SK-N-MC (cell line): ENCODE measurements at regions not wholly inside any gene's neighbourhood (a gene's known extent, or its start where the extent isn't known, plus 50 kb on each side); places are given as distances from the start of the nearest gene placed in this dataset.

Experiments used
- EZH2 ChIP-seq: fragments of 200-600 bp; sonication (generic); IDR thresholded peaks from one replicate; pipeline ENCODE4 v1.6.1; 2017; ENCODE audit warnings: antibody characterized with exemption
- FOXP2 ChIP-seq: optimal IDR thresholded peaks from 2 replicates; pipeline ENCODE3; 2011; ENCODE audit warnings: mild to moderate bottlenecking, moderate library complexity; ENCODE audit not compliant: insufficient read depth; ENCODE audit errors: extremely low read length, control extremely low read depth
- POLR2AphosphoS5 ChIP-seq: IDR thresholded peaks from 2 replicates; pipeline ENCODE4 v1.6.1; 2012; ENCODE audit warnings: mild to moderate bottlenecking, low read depth, low read length, borderline replicate concordance

DNA sequence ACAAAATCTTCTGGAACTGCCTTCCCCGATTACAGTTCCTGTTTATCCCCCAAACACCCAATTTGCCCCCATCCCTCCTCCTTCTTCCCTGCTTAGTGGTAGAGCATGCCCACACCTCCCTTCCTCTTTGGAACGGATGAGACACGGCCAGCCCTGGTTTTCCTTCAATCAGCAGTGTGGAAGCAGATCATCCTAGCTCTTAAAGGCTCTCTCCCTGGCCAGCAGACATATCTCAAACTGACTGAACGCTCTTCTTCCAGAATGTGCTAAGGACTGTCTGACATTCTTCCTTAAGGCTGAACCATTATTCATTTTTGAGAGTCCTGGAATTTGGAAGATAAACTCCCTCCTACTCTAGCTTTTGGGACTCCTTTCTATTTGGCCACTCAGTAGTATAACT, 161.1 kb downstream of the TRIML1 start:
- TF ChIP-seq POLR2AphosphoS5 (no peak), EZH2 (no peak), FOXP2 (no peak)
